HG03095 (cell line): ENCODE measurements at regions not wholly inside any gene's neighbourhood (a gene's known extent, or its start where the extent isn't known, plus 50 kb on each side); places are given as distances from the start of the nearest gene placed in this dataset.
A peak's percentile ranks its signal among the peaks of the same experiment; 100 is the strongest.
"Not testable (repeated sequence)": the region's sequence is repeated elsewhere in the genome, so short reads cannot be mapped to it uniquely, and the experiment has no call there.

Experiments
- ATAC-seq: cut with Tn5 transposase; IDR thresholded peaks from one replicate; pipeline ENCODE4 v1.9.1; 2021; ENCODE audit warnings: moderate library complexity; ENCODE audit not compliant: unreplicated experiment

GRCh38 chr3:3476669-3477068 is 297.2 kb upstream of the CRBN start:
- no peak for ATAC-seq

GRCh38 chr3:3468596-3468995 is 289.1 kb upstream of the CRBN start:
- ATAC-seq: no peak

DNA sequence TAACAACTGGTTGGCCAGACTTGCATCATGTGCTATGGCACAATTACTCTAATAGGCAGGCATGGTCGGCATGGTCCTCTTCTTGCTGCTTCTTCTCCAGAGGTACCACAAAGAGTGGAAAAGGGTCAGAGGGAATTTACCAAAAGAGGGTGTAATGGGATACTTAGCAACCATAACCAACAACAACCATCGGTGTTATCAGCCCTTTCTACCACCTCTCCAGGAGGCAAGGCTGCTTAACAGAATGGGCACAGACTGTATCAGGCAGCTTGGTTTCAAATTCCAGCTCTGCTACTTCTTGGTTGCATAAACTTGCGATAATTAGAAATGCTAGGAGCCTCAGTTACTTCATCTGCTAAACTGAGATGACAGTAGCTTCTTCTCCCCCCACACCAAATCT is 284.6 kb upstream of the CRBN start:
- ATAC-seq: no peak

DNA sequence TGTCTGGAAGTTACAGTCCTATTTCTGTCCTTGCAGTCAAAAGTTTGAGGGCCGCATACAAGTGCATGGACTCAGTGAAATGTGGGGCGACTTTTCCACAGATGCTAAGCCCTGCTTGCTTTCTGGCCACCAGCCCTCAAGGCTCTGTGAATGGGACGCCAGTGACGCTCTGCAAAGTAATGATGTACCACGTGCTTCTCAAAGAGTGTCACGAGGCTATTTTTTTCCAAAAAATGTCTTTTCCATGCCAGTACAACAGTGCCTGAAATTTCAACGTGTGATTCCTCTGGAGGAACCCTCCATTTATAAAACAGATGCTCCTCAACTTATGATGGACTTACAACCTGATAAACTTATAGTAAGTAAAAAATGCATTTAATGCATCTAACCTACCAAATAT is 281.8 kb upstream of the CRBN start:
- no peak for ATAC-seq

DNA sequence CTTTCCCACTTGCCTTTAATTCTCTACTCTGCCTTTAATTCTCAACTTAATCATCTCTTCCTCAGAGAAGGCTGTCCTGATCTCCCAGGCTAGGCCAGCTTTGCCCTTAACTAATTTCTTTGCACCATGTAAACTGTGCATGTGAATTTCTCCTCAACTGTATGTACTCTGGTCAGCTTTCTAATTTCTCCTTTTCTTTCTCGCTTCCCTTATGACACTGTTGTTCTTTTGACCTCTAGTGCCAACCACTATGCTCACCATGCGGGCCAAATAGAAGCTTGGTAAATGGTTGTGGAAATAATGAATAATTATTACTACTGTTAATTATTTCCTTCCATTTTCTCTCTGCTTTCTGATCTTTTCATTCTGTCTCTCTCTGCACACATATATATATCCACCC is 269.0 kb upstream of the CRBN start:
- ATAC-seq: no peak

DNA sequence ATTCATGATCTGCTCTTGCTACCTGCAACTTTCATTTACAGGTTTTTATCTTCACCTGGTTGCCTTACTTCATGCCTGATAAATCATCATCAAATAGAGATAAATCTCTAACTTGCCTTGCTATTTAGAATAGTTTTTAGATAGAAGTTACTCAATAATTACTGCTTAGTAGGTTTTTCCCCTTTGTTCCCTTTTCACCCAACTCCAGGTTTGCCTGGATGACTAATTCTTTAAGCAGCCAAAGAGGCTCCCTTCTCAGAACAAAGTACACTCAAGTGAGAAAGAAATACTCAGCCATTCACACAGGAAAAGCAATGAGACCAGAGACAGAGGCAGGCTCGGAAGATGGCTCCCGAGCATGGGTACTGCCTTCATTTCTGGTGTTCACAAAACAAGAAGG is 268.1 kb upstream of the CRBN start:
- no peak for ATAC-seq

- ATAC-seq: no peak
Measured at GRCh38 chr3:3446251-3446650, 266.8 kb upstream of the CRBN start.

GRCh38 chr3:3443482-3443881 is 264.0 kb upstream of the CRBN start:
- ATAC-seq: no peak

GRCh38 chr3:3433711-3434110 is 254.2 kb upstream of the CRBN start:
- ATAC-seq: no peak

DNA sequence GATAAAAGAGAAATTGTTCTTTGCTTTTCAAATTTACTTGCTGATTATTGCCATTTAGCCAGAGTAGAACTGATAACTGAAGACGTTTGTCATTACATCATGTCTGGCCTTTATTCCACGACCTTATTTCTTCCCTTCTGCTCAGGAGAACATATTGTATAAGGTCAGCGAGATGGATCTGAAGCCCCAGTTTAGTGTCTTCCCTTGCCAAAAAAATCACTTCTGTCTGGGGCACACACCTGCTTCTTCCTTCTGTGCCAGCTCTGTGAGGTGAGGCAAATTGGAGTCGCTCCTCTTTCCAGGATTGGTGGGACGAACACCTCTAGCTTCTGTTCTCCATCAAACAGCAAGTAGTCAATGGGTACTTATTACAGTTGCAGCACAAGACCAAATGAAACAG is 250.3 kb upstream of the CRBN start:
- ATAC-seq: no peak

GRCh38 chr3:3407707-3408106 is 228.2 kb upstream of the CRBN start:
- not testable (repeated sequence) for ATAC-seq

GRCh38 chr3:3405131-3405530 is 225.6 kb upstream of the CRBN start:
- ATAC-seq: no peak

DNA sequence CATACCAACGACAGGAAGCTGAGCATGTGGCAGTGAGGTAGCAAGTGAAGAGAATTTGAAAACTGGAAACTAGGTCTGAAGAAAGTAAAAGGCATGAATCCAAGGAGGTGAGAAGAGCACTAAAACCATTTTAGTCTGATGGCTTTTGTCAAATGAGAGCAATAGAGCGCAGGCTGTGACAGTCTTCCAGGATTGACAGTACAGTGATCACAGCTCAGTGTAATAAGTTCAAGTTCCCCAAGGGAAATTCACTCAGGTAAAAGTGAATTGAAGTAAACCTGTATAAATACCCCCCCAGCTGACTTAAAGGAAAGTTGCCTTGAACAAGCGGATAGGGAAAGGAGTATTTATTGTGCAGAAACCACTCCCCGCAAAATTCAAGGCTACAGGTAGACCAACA is 224.2 kb upstream of the CRBN start:
- no peak for ATAC-seq

DNA sequence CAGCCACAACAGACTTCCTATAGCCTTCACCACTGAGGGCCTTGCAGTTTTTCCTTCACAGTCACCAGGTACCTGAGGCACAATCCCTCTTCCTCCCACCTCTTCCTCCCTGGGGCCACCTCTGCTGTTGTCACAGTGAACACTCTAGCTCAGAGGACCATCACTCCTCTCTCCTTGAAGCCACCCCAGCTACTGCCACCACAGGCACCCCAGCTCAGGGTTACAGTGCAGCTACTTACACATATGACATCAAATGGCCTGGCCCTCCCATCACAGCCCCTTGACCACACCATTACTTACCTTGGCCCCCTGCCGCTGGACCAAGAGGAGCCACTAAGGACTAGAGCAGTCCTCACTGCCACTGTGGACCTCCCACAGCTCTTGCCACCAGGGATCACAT is 213.5 kb upstream of the CRBN start:
- ATAC-seq: no peak

DNA sequence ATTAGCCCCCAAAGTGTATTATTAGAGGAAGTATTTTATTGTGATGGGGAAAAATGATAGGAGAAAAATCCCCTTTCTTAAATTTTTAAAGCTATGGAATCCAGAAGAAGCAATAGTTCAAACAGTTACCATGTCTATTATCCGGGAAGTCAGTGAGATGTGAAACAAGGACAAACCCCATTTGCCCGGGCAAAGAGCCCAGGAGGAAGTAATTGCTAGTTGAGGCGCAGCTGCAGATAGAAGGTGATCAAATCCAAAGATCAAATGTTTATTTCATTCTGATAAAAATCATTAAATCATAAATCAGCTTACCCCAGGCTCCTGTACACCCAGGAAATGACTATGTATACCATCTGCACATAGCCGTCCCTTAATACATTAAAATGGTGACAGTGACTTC is 204.0 kb upstream of the CRBN start:
- no peak for ATAC-seq

DNA sequence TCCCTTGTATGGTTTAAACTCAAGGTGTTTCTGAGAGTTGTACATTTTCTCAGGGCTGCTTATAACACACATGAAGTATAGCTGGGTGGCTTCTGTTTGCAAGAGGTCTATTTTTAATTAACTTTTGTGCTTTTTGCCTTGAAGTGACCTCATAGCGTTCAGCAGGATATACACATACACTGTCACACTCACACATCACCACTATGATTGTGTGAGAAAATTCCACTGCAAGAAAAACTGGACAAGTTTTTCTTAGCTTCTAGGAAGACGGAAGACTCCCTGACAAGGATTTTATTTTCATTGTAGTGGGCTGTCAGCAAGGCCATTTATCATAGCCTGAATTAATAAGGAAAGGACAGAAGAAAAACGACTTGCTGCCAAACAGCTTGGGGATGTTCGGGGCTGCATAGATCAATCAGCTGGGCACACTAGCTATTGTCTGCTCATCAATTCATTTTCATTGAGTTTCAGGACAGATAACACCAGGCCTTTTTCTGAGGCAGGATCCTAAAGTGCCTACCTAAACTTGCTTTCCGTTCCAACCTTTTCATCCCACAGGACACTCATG is 192.8 kb upstream of the CRBN start:
- no peak for ATAC-seq

GRCh38 chr3:3368306-3368705 is 188.8 kb upstream of the CRBN start:
- no peak for ATAC-seq

DNA sequence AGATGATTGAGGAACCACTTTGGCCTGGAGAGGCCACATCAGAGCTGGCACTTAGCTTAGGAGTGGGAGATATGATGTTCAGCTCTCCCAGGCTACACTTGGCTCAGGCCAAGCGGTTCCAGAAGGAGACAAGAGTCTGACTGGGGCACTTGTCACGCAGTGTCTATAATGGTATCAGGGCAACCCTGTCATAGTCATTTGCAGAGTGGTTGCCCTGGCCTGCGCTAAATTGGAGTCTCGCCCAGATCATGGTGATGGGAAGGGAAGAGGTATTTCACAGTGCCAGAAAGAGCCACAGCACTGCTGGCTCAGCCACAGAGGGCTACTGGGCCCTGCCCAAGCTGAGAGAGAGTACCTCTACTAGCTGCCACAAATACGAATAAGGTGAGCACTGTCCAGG is 186.9 kb upstream of the CRBN start:
- ATAC-seq: no peak

DNA sequence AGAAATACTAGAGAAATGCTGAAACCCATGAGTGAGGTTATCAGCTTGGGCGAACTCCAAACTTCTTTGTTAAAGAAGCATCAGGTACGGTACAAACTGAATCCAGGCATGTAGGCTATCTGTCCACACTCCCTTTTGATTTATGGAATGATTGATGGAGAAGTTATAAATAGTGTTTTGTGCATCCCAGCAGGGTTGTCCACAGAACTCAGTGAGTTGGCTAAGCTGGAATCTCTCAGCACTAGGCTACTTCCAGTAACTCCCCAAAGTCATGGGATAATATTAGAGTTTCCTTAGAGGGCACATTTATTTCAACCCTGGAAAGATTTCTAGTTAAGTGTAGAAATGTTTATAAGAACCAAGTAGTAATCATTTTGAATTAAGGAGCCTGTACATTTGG is 186.2 kb upstream of the CRBN start:
- ATAC-seq: no peak

GRCh38 chr3:3356846-3357245 is 177.4 kb upstream of the CRBN start:
- ATAC-seq: no peak

DNA sequence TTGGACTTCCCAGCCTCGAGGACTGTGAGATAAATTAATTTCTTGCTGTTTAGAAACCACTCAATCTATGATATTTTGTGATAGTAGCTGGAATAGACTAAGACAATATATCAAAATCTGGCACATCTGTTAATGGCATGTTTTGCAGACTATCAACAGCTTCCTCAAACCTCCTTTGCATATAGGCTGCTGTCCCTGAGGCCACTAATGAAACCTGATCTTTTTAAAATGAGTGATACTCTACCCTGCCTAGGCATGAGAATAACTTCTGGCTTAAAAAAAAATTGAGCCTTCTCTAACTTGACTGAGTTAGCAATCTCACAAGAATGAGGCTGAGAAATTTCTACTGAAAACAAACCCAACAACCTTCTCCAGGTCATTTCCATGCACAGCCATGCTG is 176.0 kb upstream of the CRBN start:
- ATAC-seq: no peak

DNA sequence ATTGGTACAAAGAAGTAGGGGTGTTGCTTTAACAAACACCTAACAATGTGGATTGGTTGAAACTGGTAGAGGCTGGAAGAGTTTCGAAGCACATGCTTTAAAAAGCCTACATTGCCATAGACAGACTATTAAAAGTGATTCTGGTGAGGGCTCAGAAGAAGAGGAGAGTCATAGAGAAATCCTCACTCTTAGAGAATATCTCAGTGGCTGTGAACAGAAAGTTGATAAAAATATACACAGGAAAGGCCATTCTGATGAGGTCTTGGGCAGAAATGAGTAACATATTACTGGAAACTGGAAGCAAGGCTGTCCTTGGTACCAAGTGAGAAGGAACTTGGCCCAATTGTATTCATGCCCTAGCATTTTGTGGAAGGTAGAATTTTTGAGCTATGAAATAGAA is 173.7 kb upstream of the CRBN start:
- ATAC-seq: peak; percentile 80

DNA sequence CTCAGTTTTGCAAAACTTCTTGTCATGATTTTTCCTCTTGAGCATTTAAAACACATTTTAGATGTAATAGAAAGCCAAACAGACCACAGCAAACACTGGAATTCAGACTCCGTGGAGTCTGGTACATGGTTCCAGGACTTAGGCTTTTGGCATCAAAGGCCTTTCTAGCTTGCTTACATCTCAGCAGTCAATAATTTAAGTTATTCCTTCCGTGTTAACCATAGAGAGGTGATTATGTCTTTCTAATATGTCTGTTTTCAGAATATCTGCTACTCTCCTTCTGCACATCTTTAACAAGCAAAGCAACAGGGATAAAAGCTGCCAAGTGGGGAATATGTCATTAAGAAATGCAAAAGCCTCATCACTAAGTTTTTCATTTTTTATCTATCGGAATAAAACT is 171.7 kb upstream of the CRBN start:
- ATAC-seq: no peak

DNA sequence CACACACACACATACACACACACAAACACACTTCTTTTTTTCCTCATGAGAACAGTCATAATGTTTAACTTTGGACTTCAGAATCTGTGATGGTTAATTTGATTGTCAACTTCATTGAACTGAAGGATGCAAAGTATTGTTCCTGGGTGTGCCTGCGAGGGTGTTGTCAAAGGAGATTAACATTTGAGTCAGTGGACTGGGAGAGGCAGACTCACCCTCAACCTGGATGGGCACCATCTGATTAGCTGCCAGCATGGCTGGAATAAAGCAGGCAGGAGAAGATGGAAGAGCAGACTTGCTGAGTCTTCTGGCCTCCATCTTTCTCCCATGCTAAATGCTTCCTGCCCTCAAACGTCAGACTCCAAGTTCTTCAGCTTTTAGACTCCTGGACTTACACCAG is 167.6 kb upstream of the CRBN start:
- not testable (repeated sequence) for ATAC-seq
